GM19397 (cell line): ENCODE measurements at regions not wholly inside any gene's neighbourhood (a gene's known extent, or its start where the extent isn't known, plus 50 kb on each side); places are given as distances from the start of the nearest gene placed in this dataset.
"Not testable (repeated sequence)": the region's sequence is repeated elsewhere in the genome, so short reads cannot be mapped to it uniquely, and the experiment has no call there.

Source experiments
- ATAC-seq: cut with Tn5 transposase; IDR thresholded peaks from one replicate; pipeline ENCODE4 v1.9.1; 2021; ENCODE audit warnings: mild to moderate bottlenecking, moderate library complexity; ENCODE audit not compliant: unreplicated experiment

DNA sequence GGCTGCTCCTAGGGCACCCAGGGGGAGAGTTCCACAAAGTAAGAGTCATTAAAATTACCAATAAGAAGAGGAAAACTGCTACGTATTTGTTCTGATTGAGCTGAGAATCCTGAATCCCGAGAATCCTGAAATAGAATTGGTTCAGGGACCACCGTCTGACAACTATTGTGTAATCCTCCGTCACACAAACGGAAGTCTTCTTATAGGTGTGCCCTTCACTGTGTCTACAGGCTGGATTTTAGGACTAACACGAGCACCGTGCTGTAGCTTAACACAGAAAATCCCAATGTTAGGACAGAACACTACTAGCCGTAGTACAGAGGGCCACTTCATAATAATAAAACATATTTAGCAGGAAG is 50.6 kb upstream of the RNF182 start:
- ATAC-seq, result no peak

DNA sequence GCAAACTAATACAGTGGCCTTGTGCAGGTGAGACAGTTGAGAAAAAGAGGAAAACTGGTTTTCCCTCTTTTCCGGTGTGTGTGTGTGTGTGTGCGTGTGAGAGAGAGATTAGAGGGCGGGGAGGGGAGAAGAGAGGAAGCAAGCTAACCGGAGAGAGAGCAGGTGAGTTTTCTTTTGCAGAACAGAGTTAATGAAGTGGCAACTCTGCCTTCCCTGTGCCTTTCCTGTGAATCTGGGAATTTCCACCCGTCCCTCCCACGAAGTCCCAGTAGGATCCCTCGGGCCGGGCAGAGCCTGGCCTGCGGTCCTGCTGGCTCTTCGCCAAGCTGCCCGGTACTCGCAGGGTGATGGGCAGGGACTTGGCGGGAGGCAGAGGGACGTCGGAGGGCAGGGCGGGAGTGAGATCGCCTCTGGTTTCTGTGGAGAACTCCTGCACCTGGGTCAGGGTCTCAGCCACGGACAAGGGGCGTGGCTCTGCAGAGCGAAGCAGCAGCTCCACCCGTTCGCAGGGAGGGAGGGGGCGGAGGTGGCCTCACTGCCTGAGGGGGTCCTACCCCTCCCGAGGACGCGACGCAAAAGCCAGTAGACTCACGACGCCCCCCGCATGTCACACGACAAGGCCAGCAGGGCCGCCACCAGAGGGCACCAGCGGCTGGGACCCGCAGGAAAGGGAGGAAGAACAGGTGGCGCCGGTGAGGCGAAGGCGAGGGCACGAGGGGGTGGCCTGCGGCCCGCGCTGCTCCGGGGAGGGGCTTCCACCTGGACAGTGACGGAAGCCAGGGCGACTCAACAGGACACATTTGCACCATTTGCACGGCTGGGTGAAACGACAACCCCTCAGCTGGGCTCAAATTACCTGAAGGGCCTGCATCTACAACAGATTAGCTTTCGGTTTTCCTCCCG is 51.2 kb upstream of the RNF182 start:
- ATAC-seq, result peak; percentile 77

DNA sequence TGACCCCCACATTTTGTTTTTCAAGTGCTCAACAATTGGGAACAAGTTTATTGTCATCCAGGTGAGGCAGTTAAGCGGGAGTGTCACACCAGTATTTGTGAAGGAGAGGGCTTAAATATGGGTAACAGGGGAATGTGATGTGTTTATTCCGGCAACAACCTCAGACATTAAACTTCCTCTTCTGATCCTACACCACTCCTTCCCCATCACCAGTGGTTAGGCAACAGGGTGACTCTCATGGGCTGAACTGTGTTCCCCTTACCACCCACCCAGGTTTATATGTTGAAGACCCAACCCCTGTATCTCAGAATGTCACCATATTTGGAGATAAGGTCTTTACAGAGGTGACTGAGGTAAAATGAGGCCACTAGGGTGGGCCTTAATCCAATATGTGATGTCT is 52.1 kb upstream of the RNF182 start:
- no peak for ATAC-seq

DNA sequence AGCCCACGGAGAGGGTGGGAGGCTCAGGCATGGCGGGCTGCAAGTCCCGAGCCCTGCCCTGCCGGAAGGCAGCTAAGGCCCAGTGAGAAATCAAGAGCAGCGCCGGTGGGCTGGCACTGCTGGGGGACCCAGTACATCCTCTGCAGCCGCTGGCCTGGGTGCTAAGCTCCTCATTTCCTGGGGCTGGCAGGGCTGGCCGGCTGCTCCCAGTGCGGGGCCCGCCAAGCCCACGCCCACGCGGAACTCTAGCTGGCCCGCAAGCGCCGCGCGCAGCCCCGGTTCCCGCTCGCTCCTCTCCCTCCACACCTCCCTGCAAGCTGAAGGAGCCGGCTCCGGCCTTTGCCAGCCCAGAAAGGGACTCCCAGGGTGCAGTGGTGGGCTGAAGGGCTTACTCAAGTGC is 52.7 kb upstream of the RNF182 start:
- not testable (repeated sequence) for ATAC-seq

DNA sequence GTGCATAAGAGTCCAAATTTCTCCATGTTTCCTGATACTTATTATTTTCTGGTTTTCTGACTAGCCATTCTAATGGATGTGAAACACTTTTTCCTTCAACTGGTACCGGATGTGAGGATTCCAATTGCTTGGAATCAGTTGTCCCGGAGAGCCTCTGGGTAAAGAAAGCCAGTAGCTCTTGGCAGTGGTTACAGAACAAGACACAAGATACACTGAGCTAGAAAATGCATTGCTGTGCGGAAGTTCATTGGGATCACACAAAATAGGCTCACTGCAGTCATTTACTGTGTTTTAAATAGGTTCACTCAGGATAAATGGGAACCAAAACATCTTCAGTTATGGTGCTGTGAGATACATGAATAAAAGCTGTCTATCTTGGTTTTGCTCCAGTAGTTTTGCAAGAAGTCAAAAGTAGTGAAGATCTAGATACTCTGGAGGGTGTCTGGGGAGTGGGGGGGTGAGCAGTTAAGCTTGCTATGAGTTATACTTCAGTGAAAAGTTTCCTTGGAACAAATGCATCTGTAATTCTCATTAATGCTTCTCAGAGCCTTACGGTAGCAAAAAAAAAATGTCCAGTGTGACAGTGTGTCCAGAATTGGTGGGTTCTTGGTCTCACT is 54.4 kb upstream of the RNF182 start:
- ATAC-seq, result no peak

DNA sequence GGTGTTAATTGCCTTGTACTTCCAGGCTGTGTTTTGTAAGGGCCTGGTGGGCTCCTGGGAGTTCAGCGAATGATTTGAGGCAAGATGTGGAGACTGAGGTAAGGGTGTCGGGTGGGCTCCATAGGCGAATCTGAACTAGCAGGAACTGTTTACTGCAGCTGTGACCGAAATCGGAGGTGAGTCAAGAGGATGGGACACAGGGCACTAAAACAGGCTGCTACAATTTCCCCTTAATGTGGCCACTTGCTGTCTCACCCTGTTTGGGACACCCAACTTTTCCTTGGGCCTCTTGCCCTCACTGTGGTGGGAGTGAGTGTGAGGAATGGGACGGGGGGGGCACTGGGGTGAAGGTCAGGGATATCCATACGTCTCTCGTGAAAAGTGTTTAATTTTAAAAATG is 53.9 kb upstream of the MCUR1 start:
- ATAC-seq, result no peak

DNA sequence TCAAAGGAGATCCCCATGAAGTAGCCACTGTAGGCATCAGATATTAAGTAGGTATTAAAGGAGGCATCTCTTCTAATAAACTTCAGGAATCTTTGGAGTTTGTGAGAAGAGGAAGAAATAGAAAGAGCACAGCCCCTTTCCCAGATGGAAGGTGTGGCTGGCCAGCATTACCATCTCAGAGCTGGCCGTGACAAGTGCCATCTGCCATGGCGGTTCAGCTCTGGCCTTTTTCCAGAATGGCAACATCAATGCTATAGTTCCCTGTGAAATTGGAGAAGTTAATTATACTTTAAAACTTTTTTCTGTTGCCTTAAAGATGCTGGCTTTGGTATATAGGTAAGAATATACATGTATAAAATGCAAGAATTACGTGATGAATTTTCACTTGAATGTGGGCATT is 51.9 kb upstream of the MCUR1 start:
- ATAC-seq, result no peak

DNA sequence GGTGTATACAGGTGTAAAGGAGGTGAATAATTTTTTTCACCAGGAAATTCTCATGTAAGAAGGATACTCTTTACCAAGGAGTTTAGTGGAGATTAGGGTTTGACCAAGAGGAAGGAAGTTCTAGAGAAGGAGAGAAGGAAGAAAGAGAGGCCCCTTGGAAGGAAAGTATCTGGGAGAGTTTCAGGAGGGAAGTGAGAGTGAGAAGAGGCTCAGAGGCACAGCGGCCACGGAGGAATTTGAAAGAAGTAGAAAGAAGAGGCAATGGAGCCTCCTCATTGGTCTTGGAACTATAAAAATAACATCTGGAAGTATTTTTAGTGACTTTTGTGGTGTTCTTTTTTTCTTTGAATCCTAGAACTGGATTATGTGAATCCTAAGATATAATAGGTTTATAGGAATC is 50.8 kb upstream of the MCUR1 start:
- no peak for ATAC-seq

DNA sequence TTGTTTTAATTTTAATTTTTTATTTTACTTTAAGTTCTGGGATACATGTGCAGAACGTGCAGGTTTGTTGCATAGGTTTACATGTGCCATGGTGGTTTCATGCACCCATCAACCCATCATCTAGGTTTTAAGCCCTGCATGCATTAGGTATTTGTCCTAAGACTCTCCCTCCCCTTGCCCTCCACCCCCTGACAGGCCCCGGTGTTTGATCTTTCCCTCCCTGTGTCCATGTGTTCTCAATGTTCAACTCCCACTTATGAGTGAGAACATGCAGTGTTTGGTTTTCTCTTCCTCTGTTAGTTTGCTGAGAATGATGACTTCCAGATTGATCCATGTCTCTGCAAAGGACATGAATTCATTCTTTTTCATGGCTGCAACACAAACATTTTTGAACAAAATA is 50.3 kb upstream of the MCUR1 start:
- ATAC-seq, result not testable (repeated sequence)
